GM19328 (cell line): ENCODE measurements at regions not wholly inside any gene's neighbourhood (a gene's known extent, or its start where the extent isn't known, plus 50 kb on each side); places are given as distances from the start of the nearest gene placed in this dataset.
"Not testable (repeated sequence)": the region's sequence is repeated elsewhere in the genome, so short reads cannot be mapped to it uniquely, and the experiment has no call there.

ENCODE experiments used
- ATAC-seq: cut with Tn5 transposase; IDR thresholded peaks from one replicate; pipeline ENCODE4 v1.9.1; 2021; ENCODE audit warnings: mild to moderate bottlenecking, moderate library complexity; ENCODE audit not compliant: unreplicated experiment

DNA sequence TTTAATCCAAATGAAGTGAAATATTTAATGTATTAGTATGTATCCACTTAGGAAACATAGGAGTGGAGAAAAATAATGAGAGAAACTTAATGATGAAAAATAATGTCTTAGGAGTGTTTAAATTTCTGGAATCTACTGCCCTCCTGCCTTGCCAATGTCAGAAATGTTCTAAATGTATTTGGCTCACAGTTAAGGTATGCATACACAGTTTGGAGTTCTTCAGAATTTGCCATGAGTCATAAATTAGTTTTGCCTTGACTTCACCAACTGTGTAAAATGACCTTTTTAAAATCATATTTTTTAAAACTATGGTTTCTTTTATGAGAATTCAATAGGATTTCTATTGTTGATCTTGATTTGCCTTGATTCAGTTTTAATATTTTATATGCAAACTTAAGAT is 191.7 kb upstream of the HSF2 start:
- no peak for ATAC-seq

DNA sequence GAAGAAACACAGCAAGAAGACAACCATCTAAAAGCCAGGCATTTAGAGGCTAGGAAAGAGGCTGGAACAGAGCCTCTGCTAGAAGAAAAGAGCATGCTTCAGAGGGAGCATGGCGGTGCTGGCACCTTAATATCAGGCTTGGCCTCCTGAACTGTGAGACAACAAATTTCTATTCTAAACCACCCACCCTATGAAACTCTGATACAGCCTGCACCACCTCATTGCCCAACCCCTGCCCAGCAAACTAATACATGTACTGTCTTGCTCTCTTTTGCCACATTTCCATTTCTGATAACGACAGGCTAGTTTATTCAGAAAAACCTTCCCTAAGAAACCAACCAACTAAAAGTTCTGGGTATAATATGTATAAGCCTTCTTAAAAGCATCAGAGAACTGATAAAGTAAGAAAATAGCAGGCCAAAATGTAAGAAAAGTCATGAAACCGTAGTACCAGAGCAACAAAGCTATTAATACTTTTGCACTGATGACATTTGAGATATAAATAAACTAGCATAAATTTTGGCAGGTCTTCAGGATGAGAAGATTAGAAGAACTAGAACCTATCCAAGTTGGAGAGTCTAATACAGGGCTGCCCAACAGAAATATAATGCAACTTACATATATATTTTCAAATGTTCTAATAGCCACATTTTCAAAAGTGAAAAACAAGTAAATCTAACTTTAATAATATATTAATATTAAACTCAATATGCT is 184.7 kb upstream of the HSF2 start:
- no peak for ATAC-seq

DNA sequence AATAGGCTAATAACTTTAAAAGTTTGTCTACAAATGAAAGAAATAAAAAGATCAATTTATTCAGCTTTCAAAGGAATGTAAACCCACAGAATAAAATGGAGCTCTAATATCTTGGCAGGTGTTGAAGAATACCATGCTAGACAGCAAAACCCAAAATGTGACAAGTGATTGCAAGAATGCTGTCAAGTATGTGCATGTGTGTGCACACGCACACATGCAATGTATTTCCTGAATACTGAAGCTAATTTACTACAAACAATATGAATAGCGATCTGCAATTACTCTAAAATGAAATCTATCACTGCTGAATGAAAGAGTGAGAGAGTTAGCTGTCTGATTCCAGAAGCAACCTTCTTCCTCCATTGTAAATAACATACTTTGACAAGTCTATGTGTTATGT is 179.2 kb upstream of the HSF2 start:
- no peak for ATAC-seq

DNA sequence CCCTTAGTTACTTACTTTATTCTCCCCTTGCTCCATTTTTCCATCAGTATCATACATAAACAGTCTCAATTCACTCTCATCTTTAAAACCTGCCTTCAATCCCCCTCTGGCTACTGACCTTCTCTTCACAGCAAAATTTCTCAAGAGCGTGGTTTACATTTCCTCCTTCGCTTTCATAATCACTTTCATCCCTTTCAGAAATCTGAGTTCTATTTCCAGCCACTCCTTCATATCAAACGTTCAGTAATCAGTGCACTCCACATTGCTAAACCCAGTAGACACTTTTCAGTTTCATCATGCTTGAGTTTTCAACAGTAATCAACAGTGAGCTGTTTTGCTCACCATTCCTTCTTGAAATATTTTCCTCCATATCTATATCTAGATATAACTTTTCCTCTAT is 176.7 kb upstream of the HSF2 start:
- ATAC-seq: no peak

DNA sequence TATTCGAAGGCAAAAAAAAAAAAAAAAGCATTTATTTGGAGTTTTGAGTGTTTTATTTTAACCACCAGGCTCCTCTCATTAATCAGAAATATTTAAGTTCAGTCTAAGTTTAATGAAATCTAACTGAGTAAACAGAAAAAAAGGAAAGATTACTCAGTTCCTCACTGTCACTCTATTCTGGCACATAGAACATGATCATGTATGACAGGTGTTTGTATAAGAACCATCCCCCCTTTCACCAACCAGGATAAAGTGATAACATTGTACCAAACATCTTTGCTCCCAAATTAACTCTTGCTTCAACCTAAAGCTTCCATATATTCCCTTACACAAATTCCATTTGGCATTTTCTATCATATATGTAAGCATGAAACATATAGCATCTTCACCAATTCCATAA is 176.2 kb upstream of the HSF2 start:
- ATAC-seq: no peak

DNA sequence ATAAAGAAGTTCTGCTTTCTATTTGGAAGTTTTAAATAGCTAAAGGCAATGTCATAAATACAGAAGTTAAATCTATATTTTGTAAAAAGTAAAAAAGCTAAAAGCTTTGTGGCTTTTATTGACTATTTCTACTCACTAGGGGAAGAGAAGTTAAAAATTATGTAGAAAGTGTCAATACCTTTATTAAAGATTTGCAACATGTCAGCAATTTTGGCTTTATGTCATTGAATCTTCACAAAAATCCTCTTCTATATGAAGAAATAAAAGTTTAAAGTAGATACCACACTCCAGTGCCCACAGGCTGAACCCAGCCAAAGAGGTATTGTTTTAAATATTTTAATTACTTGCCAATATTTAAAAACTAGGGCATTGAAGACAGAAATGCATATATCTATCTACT is 160.6 kb upstream of the HSF2 start:
- ATAC-seq: no peak

DNA sequence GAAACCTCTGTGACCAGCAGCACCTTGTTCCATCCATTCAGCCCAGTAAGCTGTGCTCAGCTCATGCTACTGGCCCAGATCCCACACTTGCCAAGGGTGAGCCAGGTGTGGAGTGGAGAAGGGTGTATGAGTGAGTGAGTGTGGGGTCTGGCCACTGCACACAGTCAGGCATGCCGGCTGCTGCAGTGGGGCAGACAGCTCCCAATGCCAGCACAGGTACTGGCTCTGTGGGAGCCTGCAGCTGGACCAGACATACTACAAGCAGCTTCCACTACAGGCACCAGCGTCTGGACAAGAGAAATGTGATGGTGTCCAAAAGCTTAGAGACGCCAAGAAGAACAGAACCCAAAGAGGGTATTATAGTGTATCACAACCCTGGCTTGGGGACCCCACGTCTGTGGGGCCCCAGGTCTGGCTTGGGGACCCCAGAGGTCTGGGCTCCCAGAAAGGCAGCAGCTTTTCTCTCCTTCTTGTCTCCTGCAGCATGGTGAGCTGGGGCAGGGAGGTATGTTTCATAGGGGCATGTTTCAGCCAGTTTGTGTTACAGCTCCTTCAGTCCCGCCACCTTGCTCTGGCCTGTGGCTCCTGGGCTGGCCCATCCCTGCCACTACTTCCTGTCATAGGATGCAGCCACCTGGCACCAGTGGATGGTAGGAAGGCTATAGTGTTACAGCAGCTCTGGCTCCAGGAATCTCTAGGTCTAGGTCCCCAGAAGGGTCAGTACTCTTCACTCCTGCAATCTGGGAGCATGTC is 152.4 kb upstream of the HSF2 start:
- no peak for ATAC-seq

DNA sequence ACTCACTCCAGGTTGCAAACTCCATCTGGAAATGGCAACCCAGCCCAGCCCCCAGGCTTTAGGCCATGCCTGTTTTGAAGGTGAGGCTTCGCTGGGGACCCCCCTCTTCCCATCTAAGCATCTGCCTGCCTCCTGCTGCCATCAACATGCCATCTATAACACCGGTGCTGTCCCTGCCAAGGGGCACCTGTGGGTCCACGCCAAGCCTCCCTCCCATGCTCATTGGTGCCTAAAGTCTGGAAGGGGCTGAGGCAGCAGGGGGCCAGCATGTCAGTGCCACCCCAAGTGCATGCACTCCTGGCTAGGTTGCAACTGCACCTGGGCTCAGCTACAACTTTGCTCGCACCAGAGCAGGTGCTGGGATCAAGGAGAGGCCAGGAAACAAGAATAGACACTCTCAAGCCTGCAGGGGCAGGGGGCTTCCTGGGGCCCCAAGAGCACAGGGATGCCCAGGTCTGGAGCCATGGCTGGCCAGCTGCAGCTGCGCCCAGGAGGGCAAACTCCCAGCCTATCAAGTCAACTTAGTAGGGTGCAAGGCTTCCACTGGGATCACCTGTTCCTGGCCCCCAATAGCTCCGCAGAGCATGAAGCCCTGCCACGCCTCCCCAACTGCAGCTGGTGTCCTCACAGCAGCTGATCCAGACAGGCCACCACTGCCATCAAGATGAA is 151.3 kb upstream of the HSF2 start:
- no peak for ATAC-seq

DNA sequence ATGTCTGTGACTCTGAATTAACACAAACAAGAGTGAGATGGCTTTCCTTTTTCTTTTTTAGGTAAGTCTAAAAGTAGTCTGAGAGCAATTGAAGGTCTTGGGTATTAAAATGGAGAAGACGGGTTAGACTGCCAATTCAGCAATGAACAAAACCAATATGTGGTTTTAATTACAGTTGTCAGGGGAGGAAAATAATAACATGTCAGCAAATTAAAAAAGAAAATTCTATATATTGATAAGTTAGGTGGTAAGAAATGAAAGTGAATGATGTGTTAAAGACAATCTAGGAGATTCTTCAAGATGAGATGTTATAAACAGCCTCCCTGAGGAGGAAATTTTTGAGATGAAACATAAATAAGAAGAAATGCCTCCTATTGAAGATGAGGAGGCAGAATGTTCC is 150.6 kb upstream of the HSF2 start:
- no peak for ATAC-seq

DNA sequence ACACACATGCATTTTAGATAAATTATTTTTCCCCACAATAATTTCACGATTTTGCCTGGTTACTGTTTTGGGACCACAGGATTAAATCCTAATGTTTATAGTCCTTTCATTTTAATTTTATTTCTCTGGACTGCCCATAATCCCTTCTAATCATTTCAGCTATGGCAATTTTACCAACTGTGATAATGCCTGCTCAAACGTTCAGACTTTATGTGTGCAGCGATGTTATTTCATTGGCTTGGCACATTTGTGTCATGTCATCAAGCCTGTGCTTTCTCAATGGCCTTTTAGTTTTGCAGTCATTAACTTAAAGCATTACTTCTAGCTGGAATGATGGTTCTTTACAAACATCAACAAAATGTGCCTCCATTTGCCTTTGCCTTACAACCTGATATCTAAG is 140.6 kb upstream of the HSF2 start:
- ATAC-seq: no peak

DNA sequence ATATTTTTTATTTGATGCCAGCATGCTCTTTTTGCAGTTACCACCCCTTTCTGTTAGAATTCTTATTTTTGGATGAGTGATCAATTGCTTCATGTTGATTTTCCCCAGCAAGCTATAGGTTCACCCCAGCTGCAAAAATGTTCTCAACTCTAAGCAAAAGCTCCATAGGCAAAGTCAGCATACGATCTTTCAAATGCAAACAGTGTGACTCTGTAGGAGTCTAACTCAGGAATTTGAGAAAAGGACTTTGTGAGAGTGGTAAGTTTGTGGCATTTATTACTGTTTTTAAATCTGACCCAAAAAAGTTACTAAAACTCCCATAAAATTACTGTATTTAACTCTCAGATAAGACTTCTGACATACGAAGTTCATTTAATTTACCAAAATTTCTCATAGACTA is 134.9 kb upstream of the HSF2 start:
- no peak for ATAC-seq

DNA sequence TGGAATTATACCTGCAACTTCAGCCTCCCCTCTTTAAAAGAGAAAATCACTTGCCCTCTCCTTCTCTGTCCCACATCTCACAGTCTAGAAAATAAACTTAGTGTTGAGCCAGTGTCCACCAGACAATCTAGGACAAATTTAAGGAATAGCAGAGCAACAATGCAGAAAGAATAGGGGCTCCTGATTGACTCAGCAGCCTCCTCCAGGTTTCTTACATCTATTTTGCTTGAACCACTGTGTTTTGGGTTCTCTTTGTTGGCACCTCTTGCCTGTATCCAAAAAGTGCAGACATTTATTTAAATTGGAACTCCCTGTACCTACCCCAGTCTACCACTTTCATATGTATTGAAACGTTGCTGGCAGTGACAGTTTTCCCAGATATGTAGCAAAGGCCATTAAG is 133.7 kb upstream of the HSF2 start:
- ATAC-seq: no peak

DNA sequence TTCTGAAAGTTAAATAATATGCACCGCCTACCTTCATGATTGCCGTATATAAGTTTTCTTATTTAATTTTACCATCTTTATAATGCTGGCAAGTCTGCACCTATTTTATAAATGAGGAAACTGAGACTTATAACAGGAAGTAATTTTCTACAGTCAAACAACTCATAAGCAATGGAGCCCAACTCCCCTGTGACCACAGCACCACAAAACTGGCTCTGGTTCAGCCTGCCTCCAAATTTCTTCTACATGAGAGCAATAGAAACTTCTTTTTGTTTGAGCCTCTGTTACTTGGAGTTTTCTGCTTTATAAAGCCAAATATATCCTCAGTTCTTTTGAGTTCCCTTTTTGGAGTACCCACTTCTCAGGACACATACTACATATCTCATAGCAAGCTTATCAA is 131.1 kb upstream of the HSF2 start:
- ATAC-seq: no peak

DNA sequence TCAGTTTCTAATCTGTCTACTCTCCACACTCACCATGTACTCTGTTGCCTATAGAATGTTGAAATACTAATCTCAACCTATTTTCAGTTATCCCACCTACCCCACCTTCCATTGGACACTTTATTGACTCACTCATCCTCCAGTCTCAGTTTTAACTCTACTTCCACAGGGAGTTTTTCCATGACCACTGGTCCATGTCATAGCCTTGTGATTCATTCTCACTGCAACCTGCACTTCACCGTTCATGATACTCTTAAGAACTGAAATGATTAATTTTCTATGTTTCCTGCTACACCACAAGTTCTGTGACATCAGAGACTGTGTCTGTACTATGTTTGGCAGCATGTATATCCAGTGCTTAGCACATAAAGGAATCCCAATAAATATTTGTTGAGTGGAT is 122.8 kb upstream of the HSF2 start:
- no peak for ATAC-seq

DNA sequence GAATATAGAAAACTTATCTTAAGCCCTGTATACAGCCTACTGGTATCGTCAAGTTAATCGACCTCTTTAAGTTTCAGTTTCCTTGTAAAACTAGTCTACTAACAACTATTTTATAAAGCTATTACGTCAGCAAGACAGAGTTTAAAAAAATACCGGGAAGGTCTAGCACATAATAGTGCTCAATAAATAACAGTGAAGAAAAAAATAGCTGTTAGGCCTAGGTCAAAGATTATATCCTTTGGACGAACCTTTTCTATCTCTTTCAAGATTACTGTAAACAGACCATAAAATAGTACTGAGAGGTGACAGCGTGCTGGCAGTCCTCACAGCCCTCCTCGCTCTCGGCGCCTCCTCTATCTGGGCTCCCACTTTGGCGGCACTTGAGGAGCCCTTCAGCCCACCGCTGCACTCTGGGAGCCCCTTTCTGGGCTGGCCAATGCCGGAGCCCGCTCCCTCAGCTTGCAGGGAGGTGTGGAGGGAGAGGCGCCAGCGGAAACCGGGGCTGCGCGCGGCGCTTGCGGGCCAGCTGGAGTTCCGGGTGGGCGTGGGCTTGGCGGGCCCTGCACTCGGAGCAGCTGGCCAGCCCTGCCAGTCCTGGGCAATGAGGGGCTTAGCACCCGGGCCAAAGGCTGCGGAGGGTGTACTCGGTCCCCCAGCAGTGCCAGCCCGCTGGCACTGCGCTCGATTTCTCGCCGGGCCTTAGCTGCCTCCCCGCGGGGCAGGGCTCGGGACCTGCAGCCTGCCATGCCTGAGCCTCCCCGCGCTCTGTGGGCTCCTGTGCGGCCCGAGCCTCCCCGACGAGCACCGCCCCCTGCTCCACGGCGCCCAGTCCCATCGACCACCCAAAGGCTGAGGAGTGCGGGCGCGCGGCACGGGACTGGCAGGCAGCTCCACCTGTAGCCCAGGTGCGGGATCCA is 119.1 kb upstream of the HSF2 start:
- ATAC-seq: not testable (repeated sequence)

DNA sequence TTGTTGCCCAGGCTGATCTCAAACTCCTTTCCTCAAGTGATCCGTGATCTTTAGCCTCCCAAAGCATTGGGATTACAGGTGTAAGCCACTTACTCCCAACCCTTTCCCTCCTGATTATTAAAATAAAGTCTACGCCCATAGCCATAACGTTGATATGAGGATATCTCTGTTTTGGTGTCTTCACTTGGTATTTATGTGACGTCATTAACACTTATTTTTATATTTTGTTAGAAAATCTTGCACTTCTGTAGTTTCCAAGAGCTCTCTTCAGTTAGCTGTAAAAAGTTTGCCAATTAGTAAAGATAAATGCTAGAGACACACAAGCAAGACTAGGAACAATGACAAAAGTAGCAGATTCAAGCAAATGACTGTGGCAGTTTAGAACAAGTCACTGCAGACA is 115.6 kb upstream of the HSF2 start:
- no peak for ATAC-seq

DNA sequence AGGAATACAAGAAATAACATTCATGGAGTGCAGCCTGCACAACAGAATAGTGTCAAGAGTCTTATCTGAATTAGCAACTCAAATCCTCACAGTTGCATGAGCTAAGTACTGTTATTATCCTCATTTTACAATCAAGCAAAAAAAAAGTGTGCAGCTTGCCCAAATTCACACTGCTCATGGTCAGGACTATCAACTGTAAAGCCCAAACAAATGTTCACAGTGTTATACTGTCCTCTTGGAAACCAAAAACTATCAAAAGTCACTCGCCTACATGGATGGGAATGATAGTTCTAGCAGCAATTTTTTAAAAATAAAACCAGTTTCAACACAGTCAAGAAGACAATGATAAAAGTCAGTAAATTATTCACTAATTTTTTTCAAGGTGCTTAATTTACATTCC is 114.6 kb upstream of the HSF2 start:
- no peak for ATAC-seq

DNA sequence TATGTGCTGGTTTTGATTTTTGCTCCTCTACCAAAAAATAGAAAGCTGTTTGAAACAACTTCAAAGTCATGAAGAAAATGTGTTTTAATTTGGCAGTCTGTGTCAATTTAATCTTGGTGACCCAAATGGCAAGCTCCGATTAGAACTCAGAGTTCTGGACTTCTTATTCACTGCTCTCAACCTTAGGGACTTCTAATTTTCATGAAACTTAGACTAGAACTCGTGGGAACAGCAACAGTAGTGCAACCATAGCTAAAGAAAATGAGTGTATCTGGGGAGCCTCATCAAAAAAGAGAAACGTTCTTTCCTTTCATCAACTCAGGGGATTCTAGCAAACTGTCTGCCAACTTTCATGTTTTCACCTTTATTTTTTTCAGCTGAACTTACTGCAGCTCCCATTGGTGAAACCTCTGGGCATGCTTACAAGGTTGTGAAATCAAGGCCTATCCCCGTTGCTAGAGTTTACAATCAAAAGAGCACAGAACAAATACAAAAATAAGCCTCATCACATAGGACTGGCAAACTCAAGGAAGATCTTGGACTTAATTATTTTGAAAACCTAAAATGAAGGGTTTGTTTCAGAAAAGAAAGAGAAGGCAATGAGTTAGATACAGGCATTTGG is 114.0 kb upstream of the HSF2 start:
- no peak for ATAC-seq

DNA sequence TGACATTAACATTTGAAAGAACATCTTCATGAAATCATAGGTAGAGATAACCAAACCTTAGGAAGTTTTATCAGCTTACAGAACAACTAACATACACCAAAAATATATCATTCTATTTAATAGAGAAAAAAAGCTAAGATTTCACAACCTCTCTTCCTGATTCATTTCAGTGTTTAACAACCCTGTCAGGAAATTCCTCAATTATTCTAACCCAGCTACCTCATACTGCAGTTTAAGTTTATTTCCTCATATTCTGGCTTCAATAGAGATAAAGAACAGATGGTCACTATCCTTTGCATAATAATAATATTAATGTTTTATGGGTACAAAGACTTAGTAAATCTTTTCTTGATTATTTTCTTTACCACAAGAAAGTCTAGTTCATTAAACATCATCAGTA is 112.9 kb upstream of the HSF2 start:
- no peak for ATAC-seq

DNA sequence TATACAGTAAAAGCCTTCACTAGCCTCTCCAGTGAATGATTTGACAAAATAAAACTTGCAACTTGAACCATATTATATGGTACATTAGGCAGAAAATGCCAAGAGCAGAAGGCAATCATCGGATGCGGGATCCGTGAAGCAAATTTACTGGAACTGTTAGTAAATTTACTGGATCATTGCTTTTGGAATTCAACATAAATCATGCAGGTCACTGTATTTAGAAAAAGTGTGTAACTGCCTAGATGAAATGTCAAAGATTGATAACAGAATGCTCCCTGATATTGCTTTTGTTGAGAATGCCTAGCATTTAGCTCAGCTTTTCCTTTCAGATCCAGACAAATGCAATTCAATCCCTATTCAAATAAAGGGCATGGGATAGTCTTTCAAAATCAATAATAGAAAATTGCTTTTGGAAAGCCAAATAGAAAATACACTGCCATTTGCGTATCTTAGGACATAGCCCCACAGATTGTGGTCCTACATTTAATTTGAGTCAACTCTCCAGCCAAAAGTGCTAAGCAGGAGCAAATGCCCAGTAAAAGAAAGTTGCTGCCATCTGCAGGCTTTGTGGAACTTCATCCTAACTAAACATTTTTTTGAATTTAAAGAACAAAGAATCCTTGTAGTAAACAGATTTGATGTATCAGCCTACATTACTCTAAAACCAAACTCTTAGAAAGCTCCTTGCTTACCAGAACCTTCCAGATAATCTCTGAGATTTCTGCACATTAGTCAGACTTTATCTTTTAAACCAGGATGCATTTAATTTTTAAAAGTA is 109.5 kb upstream of the HSF2 start:
- ATAC-seq: no peak
